Upper lobe of left lung (tissue), 4 donors: ENCODE measurements at regions not wholly inside any gene's neighbourhood (a gene's known extent, or its start where the extent isn't known, plus 50 kb on each side); places are given as distances from the start of the nearest gene placed in this dataset.

Source experiments
- CTCF ChIP-seq, 6 experiments: fragments of 450-650 bp in 4 of 6; fragments of 200-600 bp in 2 of 6; sonication (generic) in 2 of 6; IDR thresholded peaks; one replicate each; pipeline ENCODE4 v1.5.1; 2016 to 2019; ENCODE audit warnings: antibody characterized with exemption in 6 of 6
- POLR2A ChIP-seq, 4 donors: fragments of 450-650 bp; IDR thresholded peaks; one replicate each; pipeline ENCODE4 v1.5.1; 2016 to 2017; ENCODE audit warnings: antibody characterized with exemption in 4 of 4, mild to moderate bottlenecking in 2 of 4
- POLR2AphosphoS5 ChIP-seq, 2 donors: sonication (generic); formaldehyde crosslinking; IDR thresholded peaks; one replicate each; pipeline ENCODE4 v1.5.1; 2017; ENCODE audit warnings: antibody characterized with exemption in 2 of 2

DNA sequence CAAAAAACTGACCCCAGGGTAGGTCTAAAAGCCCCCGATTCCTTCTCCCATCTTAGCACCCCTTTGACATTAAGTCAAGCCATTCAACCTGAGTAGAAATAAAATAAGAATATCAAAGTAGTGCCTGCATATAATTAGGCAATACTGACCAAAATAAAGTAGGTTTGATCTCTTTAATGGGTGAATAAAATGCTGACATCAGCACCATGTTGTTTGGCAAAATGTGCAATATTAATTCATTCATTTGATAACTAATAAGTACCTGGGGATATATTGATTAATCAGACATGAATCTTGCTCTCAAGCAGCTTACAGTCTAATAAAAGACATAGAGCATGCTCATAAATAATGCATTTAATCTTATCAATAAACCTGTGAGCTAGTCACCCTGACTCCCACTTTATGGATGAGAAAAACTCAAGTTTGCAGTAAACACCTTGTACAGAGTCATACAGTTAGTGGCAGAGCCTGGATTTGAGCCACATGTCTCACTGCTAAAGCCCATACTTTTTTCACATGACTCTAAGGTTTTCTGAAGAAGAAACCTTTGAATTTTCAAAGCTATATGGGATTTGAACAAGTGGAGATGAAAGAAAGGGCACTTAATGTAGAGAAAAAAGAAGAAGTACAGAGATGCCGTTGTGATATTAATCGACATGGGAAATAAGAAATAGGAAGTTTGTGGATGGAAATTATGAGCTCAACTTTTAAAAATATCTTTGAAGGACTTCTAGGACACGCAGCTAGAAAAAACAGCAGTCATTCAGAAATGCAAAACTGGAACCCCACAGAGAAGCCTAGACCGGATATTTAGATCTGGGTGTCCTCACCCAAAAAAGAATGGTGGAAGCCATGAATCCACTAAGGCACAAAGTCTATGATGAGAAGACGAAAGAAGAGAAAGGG lies 183.9 kb downstream of the TOMM20 start:
- TF ChIP-seq CTCF (IDR thresholded peaks at IDR 0.05), result no peak
- no peak for TF ChIP-seq POLR2AphosphoS5 (IDR thresholded peaks at IDR 0.05)
- no peak for TF ChIP-seq POLR2A (IDR thresholded peaks at IDR 0.05)
